B cell (primary cell): ENCODE measurements at regions not wholly inside any gene's neighbourhood (a gene's known extent, or its start where the extent isn't known, plus 50 kb on each side); places are given as distances from the start of the nearest gene placed in this dataset.

Source experiments
- CTCF ChIP-seq: fragments of 200-600 bp; IDR thresholded peaks from one replicate; pipeline ENCODE4 v1.8.0; 2022; ENCODE audit warnings: antibody characterized with exemption, mild to moderate bottlenecking
- EZH2 ChIP-seq: IDR thresholded peaks from 2 replicates; pipeline ENCODE4 v1.6.1; 2012; ENCODE audit warnings: borderline replicate concordance, low read depth, mild to moderate bottlenecking, moderate library complexity, low read length; ENCODE audit not compliant: insufficient read depth, poor library complexity, severe bottlenecking

- TF ChIP-seq EZH2 (no peak), CTCF (no peak)
Observed at GRCh38 chr21:15353546-15353945, 288.7 kb upstream of the NRIP1 start.
